CD4-positive, alpha-beta T cell treated with Interleukin-15 for 1 hour (primary cell): ENCODE measurements at regions not wholly inside any gene's neighbourhood (a gene's known extent, or its start where the extent isn't known, plus 50 kb on each side); places are given as distances from the start of the nearest gene placed in this dataset.

ENCODE experiments used
- DNase-seq: peaks from one replicate; pipeline ENCODE4 v3.0.0-alpha.2; 2020

GRCh38 chr2:219906114-219907010 is 278.9 kb downstream of the SLC4A3 start:
- DNase-seq = no peak

DNA sequence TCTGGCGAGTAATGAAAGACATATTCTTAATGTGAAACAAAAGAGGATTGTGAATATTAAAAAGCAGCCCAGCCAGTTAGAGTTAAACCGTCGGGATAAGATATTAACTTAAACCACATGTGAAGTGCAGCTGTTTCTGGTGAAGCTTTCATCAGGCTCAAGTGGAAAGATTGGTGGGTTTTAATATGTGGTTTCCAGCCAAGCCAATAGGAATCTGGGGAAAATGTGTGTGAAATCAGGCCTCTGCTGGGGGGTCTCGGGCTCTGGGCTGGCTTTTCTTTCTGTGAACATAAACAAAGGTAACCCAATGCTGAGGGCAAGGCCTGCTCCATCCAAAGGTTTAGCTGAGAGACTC is 279.6 kb downstream of the SLC4A3 start:
- no peak for DNase-seq

DNA sequence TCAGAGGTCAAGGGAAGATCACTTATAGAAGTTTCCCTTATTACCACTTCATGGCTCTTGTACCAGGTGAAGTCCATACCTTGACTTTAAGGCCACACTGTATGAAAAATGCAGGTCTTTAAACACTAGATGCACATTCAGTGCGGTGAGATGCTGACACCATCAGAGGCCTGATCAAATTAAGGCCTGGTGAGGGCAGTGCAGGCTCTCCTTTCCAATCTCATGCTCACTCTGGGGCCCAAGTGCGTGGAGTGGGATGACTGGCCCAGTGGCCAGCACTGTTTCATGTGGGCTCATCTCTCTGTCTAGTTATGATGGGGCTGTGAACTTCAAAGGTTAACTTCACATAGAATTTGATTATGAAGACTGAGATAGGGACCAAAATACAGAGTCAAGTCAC is 281.1 kb downstream of the SLC4A3 start:
- DNase-seq = no peak

GRCh38 chr2:219911541-219911940 is 284.1 kb downstream of the SLC4A3 start:
- no peak for DNase-seq

DNA sequence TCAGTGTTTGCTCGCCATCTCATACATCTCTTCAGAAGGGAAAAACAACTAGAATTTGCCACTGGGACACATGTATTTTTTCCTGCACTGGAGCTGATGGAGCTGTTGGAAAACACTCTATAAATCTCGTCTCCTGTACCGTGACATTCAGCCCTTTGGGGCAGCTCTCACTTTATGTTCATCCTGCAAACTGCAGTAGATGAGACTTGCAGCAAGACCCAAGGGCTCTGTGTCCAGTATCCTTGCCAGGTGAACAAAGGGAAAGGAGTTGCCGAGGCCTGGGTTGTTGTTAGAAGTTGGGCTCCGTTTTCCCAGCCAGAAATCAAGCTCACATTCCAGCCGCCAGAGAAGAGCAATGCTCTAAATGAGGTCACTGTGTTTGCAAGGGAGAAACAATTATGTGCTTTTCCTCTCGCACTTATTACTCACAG is 285.1 kb downstream of the SLC4A3 start:
- DNase-seq = no peak

- DNase-seq = no peak
Measured at GRCh38 chr2:219914577-219914976, 287.1 kb downstream of the SLC4A3 start.

GRCh38 chr2:219916281-219916680 is 288.9 kb downstream of the SLC4A3 start:
- no peak for DNase-seq

DNA sequence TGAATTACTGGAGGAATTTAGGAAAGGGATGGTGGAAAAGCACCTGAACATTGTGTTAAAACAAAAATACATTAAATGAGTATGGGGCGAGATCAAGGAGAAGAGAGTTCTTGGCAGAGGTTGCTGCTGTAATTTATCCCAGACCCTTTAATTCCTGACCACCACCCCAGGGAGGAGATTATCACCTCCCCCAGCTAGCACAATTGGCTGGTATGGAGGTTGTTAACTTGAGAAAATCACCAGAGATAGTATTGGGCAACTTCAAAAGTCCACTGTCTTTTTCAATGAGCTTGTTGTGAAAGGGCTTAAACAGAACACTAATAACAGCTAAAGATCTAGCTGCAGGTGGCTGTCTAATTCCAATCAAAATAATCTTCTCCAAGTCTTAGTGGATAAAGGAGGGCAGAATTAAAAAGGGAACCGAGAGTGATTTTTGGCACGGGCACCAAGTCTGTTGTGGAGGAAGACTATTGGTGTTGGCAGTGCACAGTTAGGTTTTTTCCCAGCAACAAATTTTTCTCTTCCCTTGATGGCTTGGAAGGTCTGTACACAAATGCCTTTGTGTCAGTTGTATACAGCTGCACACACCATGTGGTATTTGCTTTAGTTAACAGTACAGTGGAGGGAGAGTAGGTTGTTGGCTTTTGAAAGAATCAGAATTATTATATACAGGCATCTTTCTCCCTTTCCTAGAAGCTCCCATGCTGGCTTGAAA is 289.5 kb downstream of the SLC4A3 start:
- no peak for DNase-seq

DNA sequence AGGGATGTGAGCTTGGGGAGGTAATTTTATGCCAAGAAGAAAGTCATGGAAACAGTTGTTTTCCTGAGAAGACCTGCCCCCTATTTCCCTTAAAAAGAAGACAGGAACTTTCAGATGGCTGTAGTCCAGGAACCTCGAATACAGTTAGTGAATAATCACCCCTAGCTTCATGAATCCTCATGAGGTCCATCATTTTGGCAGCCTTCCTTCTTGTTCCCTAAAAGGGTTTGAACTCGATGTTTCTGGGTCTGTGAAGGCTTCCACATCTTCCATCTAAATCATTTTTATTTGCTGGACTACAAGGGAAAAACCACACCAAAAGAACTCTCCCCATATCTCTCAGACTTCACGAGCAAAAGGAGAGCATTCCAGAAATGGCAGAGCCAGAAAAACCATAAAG is 290.8 kb downstream of the SLC4A3 start:
- DNase-seq = no peak

DNA sequence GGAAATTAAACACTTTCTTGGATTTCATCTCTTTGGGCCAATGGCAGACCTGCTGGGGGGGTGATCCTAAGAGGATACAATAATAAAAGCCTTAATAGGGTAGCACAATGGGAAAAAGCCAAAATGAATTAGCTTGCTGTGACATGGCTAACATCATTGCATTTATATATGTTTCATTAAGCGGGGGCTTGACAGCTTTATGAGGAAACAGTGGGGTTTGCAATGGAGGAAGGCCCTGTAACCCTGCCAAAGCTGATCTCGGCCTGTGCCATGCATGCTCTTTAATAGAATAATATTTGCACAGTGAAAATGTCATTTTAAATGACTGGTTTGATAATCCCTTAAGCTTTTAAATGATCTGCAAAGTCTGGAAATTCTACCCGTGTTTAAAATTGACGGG is 291.5 kb downstream of the SLC4A3 start:
- no peak for DNase-seq

- DNase-seq = no peak
Measured at GRCh38 chr2:219919506-219919905, 292.1 kb downstream of the SLC4A3 start.

DNA sequence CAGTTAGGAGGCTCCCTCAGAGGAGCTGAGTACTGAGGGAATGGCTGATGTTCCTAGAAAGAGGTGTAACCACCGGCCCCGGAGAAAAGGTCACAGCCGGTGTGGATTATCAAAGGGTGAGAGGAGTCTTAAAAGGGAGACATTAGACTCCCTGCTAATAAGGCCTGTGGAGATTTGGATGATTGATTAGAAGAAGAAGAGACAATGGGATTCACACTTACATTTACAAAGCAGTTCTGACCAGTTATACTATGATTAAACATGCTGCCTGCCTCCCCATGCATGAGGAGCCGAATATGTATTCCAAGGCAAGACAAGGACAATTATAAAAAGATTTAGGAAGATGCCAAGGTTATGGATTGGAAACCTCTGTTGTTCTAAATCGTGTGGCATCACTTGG is 302.4 kb downstream of the SLC4A3 start:
- no peak for DNase-seq

DNA sequence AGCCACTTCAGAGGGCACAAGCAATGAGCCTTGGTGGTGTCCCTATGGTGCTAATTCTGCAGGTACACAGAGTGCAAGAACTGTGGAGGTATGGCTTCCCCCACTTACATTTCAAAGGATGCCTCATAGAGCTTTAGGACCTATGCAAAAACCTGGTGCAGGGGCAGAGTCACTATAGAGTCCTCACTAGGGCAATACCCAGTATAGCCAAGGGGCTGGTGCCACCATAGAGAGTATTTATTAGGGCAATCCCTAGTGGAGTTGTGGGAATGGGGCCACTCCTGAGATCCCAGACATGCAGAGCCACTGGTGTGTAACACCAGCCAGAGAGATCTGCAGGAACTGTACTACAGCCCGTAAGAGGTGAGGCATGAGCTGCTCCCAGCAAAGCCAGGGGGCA is 312.2 kb downstream of the SLC4A3 start:
- DNase-seq = no peak

DNA sequence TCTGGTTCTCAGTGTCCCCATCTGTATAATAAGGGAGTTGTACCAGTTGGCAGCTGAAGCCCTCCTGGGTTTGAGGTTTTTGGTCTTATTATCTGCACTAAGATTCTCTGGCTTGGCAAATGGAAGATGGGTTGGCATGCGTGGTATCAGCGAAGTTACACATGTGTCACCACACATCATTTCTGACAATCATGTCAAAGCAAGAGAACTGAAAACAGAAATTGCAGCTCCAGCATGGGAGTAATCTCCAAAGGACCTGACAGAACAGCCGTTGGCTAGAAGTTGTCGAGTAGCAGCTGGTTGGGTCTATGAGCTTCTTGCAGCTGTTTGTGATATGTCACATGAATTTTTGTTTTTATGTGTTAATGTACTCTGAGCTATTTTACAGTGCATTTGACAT is 317.4 kb downstream of the SLC4A3 start:
- DNase-seq = no peak

DNA sequence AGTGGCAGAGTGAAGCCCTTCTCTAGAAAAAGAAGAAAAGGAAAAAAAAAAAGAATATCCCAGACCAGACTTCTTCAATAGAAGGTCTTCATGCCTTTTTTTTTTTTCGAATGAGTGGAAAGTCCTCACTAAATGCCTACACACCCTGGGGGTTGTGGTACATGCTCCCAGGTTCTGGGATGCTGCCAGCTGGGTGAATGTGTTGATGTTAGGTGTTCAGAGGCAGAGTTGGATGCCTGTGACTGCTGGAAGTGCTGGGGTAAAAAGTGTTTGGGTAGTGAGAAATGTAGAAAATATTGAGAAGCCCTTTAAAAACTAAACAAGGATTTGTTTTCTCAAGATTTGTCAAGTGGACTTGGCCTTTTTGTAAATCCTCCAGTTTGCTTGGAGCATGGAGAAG is 318.6 kb downstream of the SLC4A3 start:
- DNase-seq = no peak

DNA sequence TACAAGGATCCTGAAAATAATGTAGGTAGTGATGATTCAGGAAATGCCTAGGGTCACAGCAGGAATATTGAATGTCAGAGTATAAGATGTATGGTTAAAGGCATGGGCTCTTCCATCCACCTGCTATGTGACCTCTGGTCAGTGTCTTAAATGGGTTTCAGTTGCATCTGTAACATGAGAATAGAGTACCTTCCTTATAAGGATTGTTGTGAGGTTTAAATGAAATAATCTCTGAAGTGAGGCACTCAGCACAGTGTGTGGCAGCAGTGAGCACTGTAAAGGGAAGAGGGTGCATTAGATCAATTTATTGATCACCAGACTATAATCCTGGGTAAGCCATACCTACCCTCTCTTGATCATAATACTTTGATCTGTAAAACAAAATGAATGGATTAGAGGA is 319.1 kb downstream of the SLC4A3 start:
- no peak for DNase-seq

- DNase-seq = no peak
Measured at GRCh38 chr2:219947575-219947974, 320.1 kb downstream of the SLC4A3 start.

DNA sequence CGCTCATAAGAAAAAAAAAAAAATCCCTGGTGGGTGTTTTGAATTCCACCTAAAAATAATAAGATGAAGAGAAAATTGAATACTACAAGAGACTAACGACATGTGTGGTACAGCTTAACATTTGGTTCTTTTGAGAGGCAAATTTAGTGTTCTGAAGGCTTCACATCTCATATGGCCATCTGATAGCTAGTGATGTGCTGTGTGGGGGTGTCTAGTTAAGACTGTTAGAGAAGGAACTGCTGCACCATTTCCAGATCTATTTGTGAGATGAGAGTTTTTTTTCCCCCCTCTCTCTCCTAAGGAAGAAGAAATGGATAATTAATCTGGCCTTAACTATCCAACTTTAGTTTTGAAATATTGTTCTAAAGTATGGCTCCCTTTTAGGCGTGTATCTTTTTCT is 321.6 kb downstream of the SLC4A3 start:
- no peak for DNase-seq

- no peak for DNase-seq
Measured at GRCh38 chr2:219951099-219951498, 323.7 kb downstream of the SLC4A3 start.

DNA sequence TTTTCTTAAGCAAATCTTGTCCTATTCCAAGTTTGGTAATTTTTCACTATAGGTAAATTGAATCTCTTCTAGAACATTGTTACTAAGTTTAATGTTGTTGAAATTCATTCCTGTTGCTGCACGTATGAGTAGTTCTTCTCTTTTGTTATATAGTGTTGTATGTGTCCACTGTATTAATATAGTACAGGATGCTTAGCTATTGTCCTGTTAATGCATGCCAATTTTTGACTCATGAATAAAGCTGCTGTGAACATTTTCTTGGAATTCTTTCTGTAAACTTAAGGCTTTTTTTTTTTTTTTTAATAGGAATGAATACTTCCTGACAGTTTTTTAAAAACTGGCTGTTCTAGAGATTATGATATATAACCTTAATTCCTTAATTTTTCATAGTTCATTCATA is 326.9 kb downstream of the SLC4A3 start:
- DNase-seq = no peak

DNA sequence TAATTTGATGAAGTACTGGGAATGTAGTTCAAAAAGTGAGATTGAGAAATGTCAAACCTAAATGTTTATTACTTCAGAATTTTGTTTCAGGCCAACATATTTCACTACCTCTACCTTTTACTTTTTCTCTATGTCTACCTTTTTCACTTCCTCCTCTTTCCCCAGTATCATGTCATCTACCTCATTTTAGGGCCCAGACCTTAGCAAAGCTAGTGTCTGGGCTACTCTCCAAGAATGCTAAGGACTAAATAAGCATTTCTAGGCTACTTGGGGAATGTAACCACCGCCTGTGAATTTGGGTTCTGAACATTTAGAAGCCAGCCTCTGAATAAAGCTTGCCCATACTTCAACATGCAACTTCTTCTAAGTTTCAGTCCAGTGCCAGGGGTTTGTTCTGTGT is 330.4 kb downstream of the SLC4A3 start:
- no peak for DNase-seq

DNA sequence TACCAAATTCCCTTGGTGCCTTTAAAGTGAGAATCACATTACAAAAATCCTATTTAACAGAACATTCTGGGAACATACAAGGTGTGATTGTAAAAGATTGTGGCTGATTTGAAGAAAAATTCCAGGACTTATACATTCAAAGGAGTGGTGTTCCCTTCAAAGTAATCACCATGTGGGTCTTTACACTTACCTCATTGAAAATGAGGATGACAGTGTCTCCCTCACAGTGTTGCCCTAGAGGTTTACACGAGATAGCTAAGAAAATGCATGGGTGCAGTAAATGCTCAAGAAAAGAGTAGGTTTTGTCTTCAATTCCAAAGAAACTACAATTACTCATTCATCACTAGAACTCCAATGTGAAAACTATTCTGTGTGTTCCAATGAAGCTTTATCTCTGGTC is 331.5 kb downstream of the SLC4A3 start:
- DNase-seq = no peak

DNA sequence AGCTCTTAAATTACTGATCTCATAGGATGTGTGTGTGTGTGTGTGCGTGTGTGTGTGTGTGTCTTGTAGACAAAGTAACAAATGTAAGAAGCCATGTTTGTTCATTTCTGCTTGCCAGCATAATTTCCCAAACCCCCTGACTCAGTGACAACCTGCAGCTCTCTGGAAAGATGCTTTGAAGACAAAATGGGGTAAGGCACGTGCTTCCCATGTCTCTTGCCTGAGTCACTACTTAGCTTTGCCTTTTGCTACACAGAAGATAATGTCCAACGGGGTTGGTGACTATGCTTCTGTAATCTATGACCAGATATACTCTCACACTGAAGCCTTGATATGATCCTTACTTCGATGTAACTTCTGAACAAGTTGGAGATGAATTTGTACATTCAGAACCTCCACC is 332.0 kb downstream of the SLC4A3 start:
- DNase-seq = no peak

GRCh38 chr2:219961947-219962498 is 334.6 kb downstream of the SLC4A3 start:
- DNase-seq = no peak
